ENCODE measurements at regions not wholly inside any gene's neighbourhood (a gene's known extent, or its start where the extent isn't known, plus 50 kb on each side); places are given as distances from the start of the nearest gene placed in this dataset.

DNA sequence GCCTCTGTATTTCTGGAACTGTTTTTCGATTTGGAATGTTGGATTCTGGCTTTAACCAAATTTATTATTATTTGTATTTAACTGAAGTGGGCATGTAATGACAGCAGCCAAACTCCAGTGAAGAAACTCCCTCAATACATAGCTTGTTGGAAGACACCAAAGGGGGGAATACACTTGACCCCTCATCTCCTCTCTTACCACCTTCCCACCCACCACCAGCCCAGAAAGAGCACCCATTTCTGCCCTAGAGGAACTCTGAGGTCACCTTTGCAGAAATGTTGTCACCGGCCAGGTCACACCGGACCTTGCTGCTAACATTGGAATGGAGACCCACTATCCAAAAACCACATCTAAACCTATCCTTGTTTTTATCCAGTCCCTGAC lies 58.6 kb upstream of the CA12 start:
- TF ChIP-seq, protein P1, sequence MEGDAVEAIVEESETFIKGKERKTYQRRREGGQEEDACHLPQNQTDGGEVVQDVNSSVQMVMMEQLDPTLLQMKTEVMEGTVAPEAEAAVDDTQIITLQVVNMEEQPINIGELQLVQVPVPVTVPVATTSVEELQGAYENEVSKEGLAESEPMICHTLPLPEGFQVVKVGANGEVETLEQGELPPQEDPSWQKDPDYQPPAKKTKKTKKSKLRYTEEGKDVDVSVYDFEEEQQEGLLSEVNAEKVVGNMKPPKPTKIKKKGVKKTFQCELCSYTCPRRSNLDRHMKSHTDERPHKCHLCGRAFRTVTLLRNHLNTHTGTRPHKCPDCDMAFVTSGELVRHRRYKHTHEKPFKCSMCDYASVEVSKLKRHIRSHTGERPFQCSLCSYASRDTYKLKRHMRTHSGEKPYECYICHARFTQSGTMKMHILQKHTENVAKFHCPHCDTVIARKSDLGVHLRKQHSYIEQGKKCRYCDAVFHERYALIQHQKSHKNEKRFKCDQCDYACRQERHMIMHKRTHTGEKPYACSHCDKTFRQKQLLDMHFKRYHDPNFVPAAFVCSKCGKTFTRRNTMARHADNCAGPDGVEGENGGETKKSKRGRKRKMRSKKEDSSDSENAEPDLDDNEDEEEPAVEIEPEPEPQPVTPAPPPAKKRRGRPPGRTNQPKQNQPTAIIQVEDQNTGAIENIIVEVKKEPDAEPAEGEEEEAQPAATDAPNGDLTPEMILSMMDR (IDR thresholded peaks at IDR 0.05): no peak
- DNase-seq (no peak), ATAC-seq (no peak)
- intact Hi-C loops (cut with DNase I): no loop called here
- Histone ChIP-seq H3K36me3 (no peaks in the 10 kb centered on the region), H3K4me1 (peaks cover 12% of the 10 kb centered on the region), H3K9me3 (no peaks in the 10 kb centered on the region), H3K4me3 (no peak overlapping the region), H3K27me3 (ENCODE audit: low read depth) (no peaks in the 10 kb centered on the region), H3K27ac (no peak overlapping the region)

DNA sequence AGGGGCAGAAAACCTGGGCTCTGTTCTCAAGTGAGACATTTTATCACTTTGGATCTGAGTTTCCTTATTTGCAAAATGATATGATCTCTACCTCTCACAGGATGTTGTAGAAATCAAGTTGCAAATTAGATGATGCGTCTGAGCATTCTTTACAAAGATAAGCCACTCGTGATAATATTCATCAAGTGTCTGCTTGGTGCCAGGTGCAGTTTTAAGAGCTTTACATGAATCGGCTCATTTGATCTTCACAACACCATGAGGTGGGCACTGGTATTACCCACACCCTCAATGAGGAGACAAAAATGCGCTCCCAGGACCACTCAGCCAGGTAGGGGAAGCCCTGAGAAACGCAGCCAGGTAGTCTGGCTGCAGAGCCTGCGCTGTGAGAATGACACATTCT lies 59.1 kb upstream of the CA12 start:
- H3K27me3 ChIP-seq (ENCODE audit: low read depth): no peaks in the 10 kb centered on the region
- H3K4me3 ChIP-seq: no peak overlapping the region
- H3K27ac ChIP-seq: no peak overlapping the region
- H3K4me1 ChIP-seq: peaks cover 12% of the 10 kb centered on the region
- H3K9me3 ChIP-seq: no peaks in the 10 kb centered on the region
- ATAC-seq (no peak), DNase-seq (no peak)
- TF ChIP-seq, protein P1 (IDR thresholded peaks at IDR 0.05): no peak
- H3K36me3 ChIP-seq: no peaks in the 10 kb centered on the region
- intact Hi-C loops (cut with DNase I): no loop called here

DNA sequence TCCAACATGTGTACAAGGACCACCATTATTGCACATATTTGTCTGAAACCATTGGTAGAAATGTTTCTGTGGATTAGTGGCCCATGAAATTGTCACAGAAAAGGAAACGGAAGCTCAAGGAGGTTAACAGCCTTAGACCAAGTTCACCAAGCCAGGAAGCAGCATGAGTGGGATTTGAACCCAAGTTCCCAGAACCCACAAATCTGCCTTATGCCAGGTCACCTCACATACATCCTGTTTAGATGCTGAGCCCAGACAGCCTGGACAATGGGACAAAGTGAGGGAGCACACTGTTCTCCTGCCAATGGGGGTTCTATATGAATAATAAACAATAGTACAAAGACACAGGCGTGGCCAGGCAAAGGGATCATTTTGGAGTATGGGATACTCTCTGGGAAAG lies 59.6 kb upstream of the CA12 start:
- TF ChIP-seq, protein P1 (IDR thresholded peaks at IDR 0.05): no peak
- H3K9me3 ChIP-seq: no peaks in the 10 kb centered on the region
- no peaks in the 10 kb centered on the region for H3K27me3 ChIP-seq (ENCODE audit: low read depth)
- intact Hi-C loops (cut with DNase I): no loop called here
- no peak for DNase-seq
- peaks cover 11% of the 10 kb centered on the region for H3K4me1 ChIP-seq
- ATAC-seq: no peak
- no peaks in the 10 kb centered on the region for H3K36me3 ChIP-seq
- H3K27ac ChIP-seq: no peak overlapping the region
- H3K4me3 ChIP-seq: no peak overlapping the region

DNA sequence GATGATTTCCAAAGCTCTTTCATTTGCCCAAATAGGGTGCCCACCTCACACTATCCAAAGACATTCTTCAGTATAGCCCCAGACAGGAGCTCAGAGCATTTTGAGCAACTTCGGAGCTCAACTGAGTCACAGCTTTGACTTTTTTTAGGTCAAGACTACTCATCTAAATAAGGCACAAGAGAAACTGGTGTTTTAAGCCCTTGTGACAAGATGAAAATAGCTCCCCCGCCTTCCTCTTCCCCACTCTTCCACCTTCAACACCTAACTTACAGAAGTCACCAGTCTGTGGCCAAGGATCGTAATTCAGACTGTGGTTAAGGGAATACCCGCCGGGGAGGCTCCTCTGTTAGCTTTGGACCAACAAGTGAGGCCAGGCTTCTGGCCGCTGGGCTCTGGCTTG lies 60.4 kb upstream of the CA12 start:
- no peaks in the 10 kb centered on the region for H3K27me3 ChIP-seq (ENCODE audit: low read depth)
- DNase-seq: no peak
- TF ChIP-seq, protein P1 (IDR thresholded peaks at IDR 0.05): no peak
- intact Hi-C loops (cut with DNase I): no loop called here
- H3K4me3 ChIP-seq: no peak overlapping the region
- H3K4me1 ChIP-seq: peaks cover 3% of the 10 kb centered on the region
- H3K9me3 ChIP-seq: no peaks in the 10 kb centered on the region
- no peak overlapping the region for H3K27ac ChIP-seq
- no peak for ATAC-seq
- H3K36me3 ChIP-seq: no peaks in the 10 kb centered on the region

DNA sequence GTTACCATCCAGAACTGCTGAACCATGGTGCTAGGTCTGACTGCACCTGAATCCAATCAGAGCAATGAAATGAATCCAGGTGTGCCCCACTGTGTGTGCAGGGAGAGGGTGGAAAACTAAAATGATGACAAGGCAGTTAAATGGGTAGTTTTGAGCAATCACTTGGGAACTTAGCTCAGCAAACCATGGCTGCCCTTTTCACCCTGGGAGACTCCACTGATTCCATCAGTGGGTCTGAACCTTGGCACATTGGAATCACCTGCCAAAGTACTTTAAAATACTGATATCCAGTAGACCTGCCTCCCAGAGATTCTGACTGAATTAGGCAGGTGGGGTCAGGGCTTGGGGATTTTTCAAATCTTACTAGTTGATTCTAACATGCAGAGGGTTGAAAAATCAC lies 59.8 kb upstream of the USP3 start:
- no peak for ATAC-seq
- no peaks in the 10 kb centered on the region for H3K36me3 ChIP-seq
- H3K27me3 ChIP-seq (ENCODE audit: low read depth): no peaks in the 10 kb centered on the region
- intact Hi-C loops (cut with DNase I): no loop called here
- no peaks in the 10 kb centered on the region for H3K9me3 ChIP-seq
- H3K4me3 ChIP-seq: no peak overlapping the region
- H3K4me1 ChIP-seq: peaks cover 7% of the 10 kb centered on the region
- TF ChIP-seq, protein P1 (IDR thresholded peaks at IDR 0.05): no peak
- H3K27ac ChIP-seq: no peak overlapping the region
- DNase-seq: no peak

DNA sequence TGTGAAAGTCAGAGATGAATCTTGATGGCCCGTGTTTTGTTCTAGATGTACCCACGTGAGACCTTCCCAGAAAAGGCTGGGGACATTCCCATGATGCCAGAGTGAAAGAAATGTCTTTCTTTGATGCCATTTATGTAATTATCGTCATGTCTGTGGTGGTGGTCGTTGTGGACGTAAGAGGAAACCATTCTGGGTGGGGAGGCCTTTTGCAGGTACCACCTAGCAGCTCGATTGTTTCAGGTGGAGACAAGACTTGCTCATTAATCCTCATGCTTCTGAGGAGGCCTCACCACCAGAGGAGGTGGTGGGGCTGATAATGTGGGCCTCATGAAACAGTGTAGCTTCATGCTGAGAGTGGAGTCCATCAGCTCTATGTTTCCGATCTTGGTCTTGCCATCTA lies 58.1 kb upstream of the USP3 start:
- ATAC-seq (no peak), DNase-seq (no peak)
- no peaks in the 10 kb centered on the region for H3K36me3 ChIP-seq
- H3K27me3 ChIP-seq (ENCODE audit: low read depth): no peaks in the 10 kb centered on the region
- no peak overlapping the region for H3K4me3 ChIP-seq
- H3K27ac ChIP-seq: no peak overlapping the region
- H3K9me3 ChIP-seq: no peaks in the 10 kb centered on the region
- peaks cover 13% of the 10 kb centered on the region for H3K4me1 ChIP-seq
- TF ChIP-seq, protein P1 (IDR thresholded peaks at IDR 0.05): no peak
- intact Hi-C loops (cut with DNase I): no loop called here

Data from lower lobe of right lung (tissue), 2 donors.